ENCODE measurements at regions not wholly inside any gene's neighbourhood (a gene's known extent, or its start where the extent isn't known, plus 50 kb on each side); places are given as distances from the start of the nearest gene placed in this dataset.
"Not testable (repeated sequence)": the region's sequence is repeated elsewhere in the genome, so short reads cannot be mapped to it uniquely, and the experiment has no call there.

DNA sequence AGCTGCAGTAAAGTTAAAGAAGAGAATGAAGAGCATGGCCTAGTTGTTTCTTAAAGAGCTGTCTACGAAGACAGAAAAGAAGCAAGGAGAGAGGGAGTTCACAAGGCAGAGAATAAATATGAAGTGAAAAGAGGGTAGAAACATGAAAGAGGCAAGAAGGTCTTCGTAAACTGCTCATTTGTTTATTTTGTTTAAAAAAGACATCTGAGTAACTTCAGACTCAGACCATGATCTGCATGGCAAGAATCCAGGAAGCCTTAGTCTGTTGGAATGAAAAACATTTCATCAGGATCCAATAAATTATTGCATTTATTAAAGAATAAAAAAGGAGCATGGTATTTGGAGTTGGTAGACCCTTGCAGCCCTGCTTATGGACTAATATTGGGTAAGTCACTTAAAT is 151.1 kb downstream of the SEM1 start:
- DNase-seq = no peak

GRCh38 chr7:96558093-96558492 is 151.6 kb downstream of the SEM1 start:
- no peak for DNase-seq

DNA sequence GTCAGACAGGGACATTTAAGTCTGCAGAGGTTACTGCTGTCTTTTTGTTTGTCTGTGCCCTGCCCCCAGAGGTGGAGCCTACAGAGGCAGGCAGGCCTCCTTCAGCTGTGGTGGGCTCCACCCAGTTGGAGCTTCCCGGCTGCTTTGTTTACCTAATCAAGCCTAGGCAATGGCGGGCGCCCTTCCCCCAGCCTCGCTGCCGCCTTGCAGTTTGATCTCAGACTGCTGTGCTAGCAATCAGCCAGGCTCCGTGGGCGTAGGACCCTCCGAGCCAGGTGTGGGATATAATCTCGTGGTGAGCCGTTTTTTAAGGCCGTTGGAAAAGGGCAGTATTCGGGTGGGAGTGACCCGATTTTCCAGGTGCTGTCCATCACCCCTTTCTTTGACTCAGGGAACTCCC is 152.0 kb downstream of the SEM1 start:
- not testable (repeated sequence) for DNase-seq

DNA sequence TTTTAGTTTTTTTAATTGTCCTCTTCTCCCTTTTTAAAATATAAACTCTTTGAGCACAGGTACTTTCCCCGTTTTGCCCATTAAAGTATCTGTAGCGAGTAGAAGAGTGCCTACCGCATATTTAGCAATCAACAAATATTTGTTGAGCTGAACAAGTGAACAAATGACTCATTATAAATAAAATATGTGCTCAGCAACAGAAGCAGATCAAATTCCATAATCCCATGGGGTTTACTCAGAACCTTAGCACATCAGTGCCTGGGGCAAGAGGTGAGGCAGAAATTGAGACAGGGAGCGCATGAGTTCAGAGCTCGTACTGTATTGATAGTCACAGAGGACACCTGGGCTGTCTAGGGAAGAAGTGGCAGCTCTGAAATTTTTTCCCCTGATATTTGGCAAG is 161.0 kb downstream of the SEM1 start:
- DNase-seq = no peak

DNA sequence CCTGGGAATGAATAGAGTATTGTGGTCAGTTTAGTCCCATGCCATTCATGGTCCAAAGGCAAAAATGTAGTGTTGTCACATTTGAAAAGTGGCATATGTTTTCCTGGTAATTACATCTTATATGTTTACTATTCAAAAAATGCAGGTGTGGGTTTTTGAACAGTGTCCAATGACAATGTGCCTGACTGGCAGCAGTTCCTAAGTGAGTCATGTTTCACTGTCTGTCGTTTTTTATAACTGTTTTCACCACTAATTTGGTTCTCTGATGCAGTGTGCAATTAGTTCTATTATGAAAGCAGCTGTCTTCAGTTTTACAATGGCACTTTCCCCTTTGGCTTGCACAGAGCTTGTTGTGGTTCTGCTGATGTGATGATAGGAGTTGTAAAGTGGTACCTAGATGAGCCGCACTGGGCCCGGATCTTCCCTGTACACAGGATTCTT is 162.3 kb downstream of the SEM1 start:
- DNase-seq = no peak

- no peak for DNase-seq
These were observed 163.2 kb downstream of the SEM1 start for GRCh38 chr7:96546426-96546825.

DNA sequence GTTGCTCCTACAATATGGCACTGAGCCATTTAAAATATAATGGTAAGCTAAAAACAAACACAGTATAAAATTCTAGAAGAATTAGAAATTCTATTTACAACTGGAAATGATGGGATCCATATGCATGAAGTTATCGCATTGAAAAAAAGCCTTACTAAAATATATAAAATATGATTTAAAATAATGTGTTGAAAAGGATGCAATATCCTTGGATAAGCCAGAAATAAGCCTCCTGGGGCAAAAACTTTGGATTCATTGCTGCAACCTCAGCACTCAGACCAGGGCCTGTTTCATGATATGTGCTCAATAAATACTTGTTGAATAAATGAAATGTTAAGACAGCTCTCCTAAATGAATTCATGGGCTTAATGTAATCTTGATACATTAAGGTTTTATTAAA is 170.2 kb downstream of the SEM1 start:
- no peak for DNase-seq

GRCh38 chr7:96538632-96539031 is 171.0 kb downstream of the SEM1 start:
- no peak for DNase-seq

GRCh38 chr7:96534221-96534620 is 175.4 kb downstream of the SEM1 start:
- DNase-seq = no peak

GRCh38 chr7:96532428-96532935 is 177.2 kb downstream of the SEM1 start:
- DNase-seq = no peak

GRCh38 chr7:96531331-96531730 is 178.3 kb downstream of the SEM1 start:
- no peak for DNase-seq

GRCh38 chr7:96530786-96531185 is 178.9 kb downstream of the SEM1 start:
- no peak for DNase-seq

DNA sequence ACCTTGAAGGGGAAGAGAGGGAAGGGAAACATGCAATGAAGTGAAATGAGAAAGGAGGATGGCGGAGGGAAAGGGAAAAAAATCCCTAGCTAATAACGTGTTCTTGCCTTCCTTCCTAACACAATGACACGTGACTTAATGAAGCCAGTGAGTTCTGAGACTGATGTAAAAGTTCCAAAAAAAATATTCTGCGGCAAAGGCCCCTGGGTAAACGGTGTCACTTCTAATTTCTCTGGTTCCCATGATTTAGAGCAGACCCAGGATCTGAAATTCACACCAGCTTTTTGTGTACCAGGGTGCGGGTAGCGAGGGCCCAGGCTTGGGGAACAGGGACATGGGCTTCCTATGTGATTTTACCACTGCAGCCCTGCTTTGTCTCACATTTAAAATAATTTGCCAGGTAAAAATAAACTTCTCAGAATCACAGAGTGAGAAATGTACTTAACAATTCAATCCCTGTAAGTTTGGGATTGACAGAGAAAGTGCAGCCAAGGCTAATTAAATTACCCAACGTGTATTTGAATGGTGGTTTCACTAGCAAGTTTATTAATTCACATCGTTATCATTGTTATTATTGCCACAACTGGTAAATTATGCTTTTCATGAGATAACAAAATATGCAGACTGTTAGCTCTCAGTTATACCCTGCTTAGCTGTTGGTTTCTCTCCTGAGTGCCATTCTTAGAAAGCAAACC is 182.4 kb downstream of the SEM1 start:
- DNase-seq = no peak

- DNase-seq = no peak
These were observed 183.2 kb downstream of the SEM1 start for GRCh38 chr7:96526496-96526895.

DNA sequence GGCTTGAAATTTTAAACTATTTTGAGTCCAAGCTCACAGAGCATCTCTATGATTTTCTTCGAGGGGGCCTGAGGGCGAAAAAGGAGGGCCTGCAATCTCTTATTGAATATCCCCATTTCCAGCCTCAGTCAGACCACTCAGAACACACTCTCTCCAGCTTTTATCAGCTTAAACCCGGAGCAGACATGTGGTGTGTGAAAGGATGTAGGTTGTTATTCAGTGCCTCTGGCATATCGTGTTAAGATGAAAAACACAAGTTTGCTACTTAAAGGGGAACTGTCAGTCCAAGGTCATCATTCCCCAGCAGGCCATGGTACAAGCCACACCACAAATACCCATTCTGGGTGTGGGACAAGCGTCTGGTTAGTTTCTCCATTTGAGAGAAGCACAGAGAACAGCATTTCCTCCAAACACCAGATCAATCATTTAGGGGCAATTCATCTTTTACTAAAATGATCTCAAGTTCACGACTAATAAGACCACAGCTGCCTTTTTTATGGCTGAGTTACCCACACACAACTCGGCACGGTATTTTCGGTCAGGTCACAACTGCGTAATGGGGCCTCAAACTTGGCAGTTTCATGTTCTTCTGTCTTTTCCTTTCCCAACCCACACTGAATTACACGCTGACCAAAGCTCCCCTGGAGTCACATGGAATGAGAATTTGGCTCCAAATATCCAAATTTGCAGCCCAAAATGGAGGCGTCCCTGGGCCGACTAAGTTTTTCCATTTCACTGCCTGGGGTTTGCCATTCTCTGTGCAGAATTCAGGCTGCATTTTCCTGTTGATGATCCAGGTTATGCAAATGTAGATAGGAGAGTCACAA is 188.4 kb downstream of the SEM1 start:
- DNase-seq = no peak

DNA sequence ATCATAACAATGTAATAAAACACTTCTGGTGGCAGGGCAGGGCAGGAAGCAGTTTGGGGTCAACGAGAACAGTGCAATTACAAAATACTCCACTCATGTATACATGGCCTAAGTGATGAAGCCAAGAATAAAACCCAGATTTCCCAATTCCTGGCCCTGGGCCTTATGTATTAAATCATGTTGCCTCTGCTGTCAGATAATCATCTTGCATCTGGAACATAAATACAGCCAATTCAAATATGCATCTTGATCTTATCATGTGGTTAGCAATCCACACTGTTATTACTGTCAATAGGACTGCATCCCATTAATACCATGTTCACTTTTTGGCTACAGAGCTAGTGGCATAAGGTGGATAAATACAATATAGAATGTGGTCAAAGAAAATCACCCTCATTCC is 186.5 kb upstream of the SLC25A13 start:
- DNase-seq = no peak

GRCh38 chr7:96503597-96503996 is 181.7 kb upstream of the SLC25A13 start:
- no peak for DNase-seq

DNA sequence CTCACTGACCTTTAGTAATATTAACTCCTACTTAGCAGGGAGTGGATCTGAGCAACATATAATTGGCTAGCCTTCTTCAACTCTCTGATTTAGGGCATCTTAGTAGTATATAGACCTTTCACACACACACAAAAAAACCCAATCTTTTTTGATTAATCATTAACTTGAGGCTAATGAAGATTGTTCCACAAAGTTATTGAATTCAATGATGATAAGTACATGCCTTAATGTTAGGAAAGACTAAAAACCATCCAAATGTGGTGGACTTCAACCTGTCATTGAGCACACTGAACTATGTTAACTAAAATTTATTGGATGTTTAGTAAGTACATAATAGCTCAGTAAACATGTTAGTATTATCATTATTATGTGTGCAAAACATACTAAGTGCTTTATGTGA is 179.4 kb upstream of the SLC25A13 start:
- no peak for DNase-seq

- no peak for DNase-seq
These were observed 177.6 kb upstream of the SLC25A13 start for GRCh38 chr7:96499532-96499931.

GRCh38 chr7:96497567-96497966 is 175.7 kb upstream of the SLC25A13 start:
- no peak for DNase-seq

DNA sequence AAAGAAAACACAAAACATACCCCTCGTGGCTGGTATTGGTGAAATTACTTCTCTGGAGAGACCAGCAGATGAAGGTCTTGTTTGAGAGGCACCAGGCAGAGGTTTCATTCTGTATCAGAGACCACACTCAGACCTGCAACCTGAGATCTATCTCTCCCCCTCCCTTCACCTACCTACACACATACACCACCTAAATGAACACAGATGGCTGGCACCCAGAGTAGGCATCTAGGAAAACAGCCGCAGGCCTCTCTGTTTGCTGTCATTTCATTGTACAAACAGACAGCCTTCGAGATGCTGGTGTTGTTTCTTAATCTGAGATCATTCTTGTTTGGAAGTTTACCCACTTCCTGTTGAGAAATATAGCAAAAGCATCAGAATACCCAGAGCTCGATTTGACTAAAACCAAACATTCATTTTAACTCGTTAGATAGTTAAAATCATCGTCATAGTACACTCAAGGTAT is 173.9 kb upstream of the SLC25A13 start:
- DNase-seq = no peak

- DNase-seq = no peak
These were observed 164.8 kb upstream of the SLC25A13 start for GRCh38 chr7:96486681-96487080.

DNA sequence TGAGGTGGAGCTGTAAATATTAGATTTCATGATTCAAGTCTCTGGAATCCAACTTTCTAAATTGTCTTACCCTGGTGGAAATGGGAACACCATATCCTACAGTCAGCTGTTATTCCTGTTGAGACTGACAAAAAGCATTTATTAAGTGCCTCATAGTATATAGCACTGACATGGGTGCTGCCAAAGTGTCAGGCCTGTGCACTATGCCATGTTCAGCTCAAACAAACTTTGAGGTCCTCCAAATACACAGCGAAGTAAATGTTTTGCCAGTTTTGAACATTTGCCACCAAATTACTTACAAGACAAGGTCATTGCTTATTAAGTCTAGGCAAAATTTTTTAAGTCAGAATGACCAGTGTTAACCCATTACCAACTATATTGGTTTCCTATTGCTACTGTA is 162.9 kb upstream of the SLC25A13 start:
- DNase-seq = no peak

DNA sequence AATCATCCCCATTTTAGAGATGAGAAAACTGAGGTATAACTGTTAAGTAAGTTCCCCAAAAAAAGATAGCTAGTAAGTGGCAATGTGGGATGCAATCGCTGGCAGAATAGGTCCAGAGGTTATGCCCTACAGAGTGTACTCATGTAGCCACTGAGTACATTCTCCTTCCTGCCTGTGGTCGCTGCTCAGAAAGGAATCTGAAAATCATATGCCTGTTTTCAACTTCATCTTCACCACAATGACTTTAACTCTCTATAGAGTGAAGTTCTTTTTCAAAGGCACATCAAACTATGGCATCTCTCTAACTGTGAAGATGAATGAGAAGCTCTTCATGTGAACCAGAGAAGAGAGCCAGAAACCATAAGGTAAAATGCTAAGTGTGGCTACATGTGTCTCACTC is 162.2 kb upstream of the SLC25A13 start:
- DNase-seq = no peak
